HG03342 (cell line): ENCODE measurements at regions not wholly inside any gene's neighbourhood (a gene's known extent, or its start where the extent isn't known, plus 50 kb on each side); places are given as distances from the start of the nearest gene placed in this dataset.

Source experiments
- ATAC-seq: cut with Tn5 transposase; IDR thresholded peaks from one replicate; pipeline ENCODE4 v1.9.1; 2021; ENCODE audit warnings: mild to moderate bottlenecking, moderate library complexity; ENCODE audit not compliant: unreplicated experiment

GRCh38 chr5:110218981-110219380, 507.5 kb downstream of the TMEM232 start:
- no peak for ATAC-seq

GRCh38 chr5:110219769-110220168, 506.7 kb downstream of the TMEM232 start:
- ATAC-seq, result no peak

GRCh38 chr5:110221036-110221435, 505.4 kb downstream of the TMEM232 start:
- no peak for ATAC-seq

- no peak for ATAC-seq
Observed at GRCh38 chr5:110224050-110224449, 502.4 kb downstream of the TMEM232 start.

GRCh38 chr5:110225949-110226348, 500.5 kb downstream of the TMEM232 start:
- no peak for ATAC-seq

GRCh38 chr5:110239786-110240185, 486.7 kb downstream of the TMEM232 start:
- no peak for ATAC-seq

GRCh38 chr5:110242950-110243349, 483.5 kb downstream of the TMEM232 start:
- ATAC-seq, result no peak

- no peak for ATAC-seq
Observed at GRCh38 chr5:110248921-110249320, 477.6 kb downstream of the TMEM232 start.

GRCh38 chr5:110250355-110250754, 476.1 kb downstream of the TMEM232 start:
- ATAC-seq, result no peak

GRCh38 chr5:110250755-110251154, 475.7 kb downstream of the TMEM232 start:
- ATAC-seq, result no peak

- no peak for ATAC-seq
Observed at GRCh38 chr5:110251366-110251765, 475.1 kb downstream of the TMEM232 start.

- no peak for ATAC-seq
Observed at GRCh38 chr5:110255194-110255593, 471.3 kb downstream of the TMEM232 start.

- no peak for ATAC-seq
Observed at GRCh38 chr5:110256298-110256697, 470.2 kb downstream of the TMEM232 start.

GRCh38 chr5:110257971-110258370, 468.5 kb downstream of the TMEM232 start:
- no peak for ATAC-seq

GRCh38 chr5:110258460-110259216, 467.8 kb downstream of the TMEM232 start:
- ATAC-seq, result no peak

- ATAC-seq, result no peak
Observed at GRCh38 chr5:110262749-110263148, 463.7 kb downstream of the TMEM232 start.

GRCh38 chr5:110264661-110265060, 461.8 kb downstream of the TMEM232 start:
- no peak for ATAC-seq

GRCh38 chr5:110265162-110265561, 461.3 kb downstream of the TMEM232 start:
- no peak for ATAC-seq

GRCh38 chr5:110267714-110268113, 458.8 kb downstream of the TMEM232 start:
- no peak for ATAC-seq

- ATAC-seq, result no peak
Observed at GRCh38 chr5:110268283-110268682, 458.2 kb downstream of the TMEM232 start.

GRCh38 chr5:110268985-110269384, 457.5 kb downstream of the TMEM232 start:
- no peak for ATAC-seq

- no peak for ATAC-seq
Observed at GRCh38 chr5:110269478-110270142, 456.9 kb downstream of the TMEM232 start.
